NCI-H146 treated with DMSO at 0.1 percent for 48 hours (cell line): ENCODE measurements at regions not wholly inside any gene's neighbourhood (a gene's known extent, or its start where the extent isn't known, plus 50 kb on each side); places are given as distances from the start of the nearest gene placed in this dataset.

Source experiments
- DNase-seq: peaks from one replicate; lab custom pipeline; 2025; ENCODE audit not compliant: unreplicated experiment; lab: John Stamatoyannopoulos, UW

DNA sequence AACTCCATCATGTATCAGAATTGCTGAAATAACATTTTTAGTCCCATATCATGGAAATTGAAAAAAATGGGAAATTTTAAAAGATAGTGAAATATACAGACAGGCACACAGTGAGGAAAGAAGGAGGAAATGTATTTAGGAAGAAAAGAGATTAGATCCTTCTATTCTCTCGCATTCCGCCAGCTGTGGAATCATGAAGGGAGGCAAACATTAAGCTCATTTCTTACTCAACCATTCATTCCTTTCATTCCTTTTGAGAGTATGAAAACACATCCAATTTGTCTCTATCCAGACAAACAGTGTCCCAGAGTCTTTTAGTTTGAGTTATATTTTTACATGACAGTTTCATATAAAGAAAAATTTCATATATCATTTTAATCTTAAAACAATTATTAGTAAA, 52.5 kb upstream of the KCNMB2 start:
- no peak for DNase-seq

DNA sequence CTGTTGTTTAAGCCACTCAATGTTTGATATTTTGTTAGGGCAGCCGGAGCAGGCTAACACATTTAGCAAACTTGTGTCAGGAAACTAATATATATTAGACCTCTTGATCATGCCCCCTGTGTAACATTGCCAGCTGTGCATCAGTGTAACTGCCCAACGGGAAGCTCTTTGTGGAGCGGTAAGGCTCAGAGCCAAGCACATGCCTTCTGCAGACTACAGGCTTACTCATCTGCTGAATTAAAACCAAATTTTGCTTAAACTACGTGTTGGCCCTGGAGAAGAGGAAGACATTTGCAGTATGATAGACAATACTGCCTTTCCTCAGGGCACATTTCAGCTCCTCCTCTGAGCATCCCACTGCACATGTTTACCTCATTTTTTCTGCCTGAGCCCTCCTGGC, 50.5 kb upstream of the KCNMB2 start:
- no peak for DNase-seq
